A549 (cell line): ENCODE measurements at regions not wholly inside any gene's neighbourhood (a gene's known extent, or its start where the extent isn't known, plus 50 kb on each side); places are given as distances from the start of the nearest gene placed in this dataset.

Source experiments
- ATAC-seq, 2 experiments: fragments of 200-7000 bp in 1 of 2; fragments of >200 bp in 1 of 2; cut with Nextera tagmentation in 1 of 2; cut with Tn5 transposase in 1 of 2; 3 replicates each; pipeline versions ENCODE4 v1.8.0 to v1.9.1; 2018 to 2020; ENCODE audit warnings: mild to moderate bottlenecking in 1 of 2, moderate library complexity in 1 of 2
- CTCF ChIA-PET: fragments of 300-600 bp; sonication (Branson Sonifier 250); formaldehyde crosslinking; extraction: SDS; loops from one replicate; lab custom pipeline; 2021; ENCODE audit warnings: antibody characterized with exemption, inconsistent platforms; lab: Yijun Ruan, JAX
- POLR2A ChIA-PET: fragments of 350-600 bp; formaldehyde crosslinking; extraction: SDS; loops from one replicate; lab custom pipeline; 2021; ENCODE audit warnings: antibody characterized with exemption, inconsistent platforms; lab: Yijun Ruan, JAX
- DNase-seq, 2 experiments: peaks; one replicate each; pipeline versions ENCODE4 v3.0.0 to v3.0.0-alpha.2; 2011 to 2016; ENCODE audit warnings: low read depth in 1 of 2, low spot score in 1 of 2
- FAIRE-seq: peaks from 2 replicates; lab custom pipeline; 2011; peaks lifted over from hg19 to GRCh38; lab: Jason Lieb, UNC
- H3K27ac ChIP-seq, 2 experiments: fragments of >200 bp; sonication (Bioruptor Twin); formaldehyde crosslinking; 3 replicates each; pipeline ENCODE4 v1.5.1; 2016 to 2017
- H3K4me1 ChIP-seq: fragments of >200 bp; sonication (Bioruptor Twin); formaldehyde crosslinking; 3 replicates; pipeline ENCODE4 v1.6.1; 2016
- H3K4me2 ChIP-seq: fragments of >200 bp; sonication (Bioruptor Twin); formaldehyde crosslinking; 3 replicates; pipeline ENCODE4 v1.6.1; 2016
- H3K4me3 ChIP-seq: fragments of >200 bp; sonication (Bioruptor Twin); formaldehyde crosslinking; 3 replicates; pipeline ENCODE4 v1.5.1; 2016
- H3K9me3 ChIP-seq: fragments of >200 bp; sonication (Bioruptor Twin); formaldehyde crosslinking; 3 replicates; pipeline ENCODE4 v1.6.1; 2016
- ATOH8 ChIP-seq: fragments of 250-450 bp; sonication (Bioruptor Pico); IDR thresholded peaks from 2 replicates; pipeline ENCODE4 v1.5.0; 2020; ENCODE audit warnings: low read depth, mild to moderate bottlenecking, moderate library complexity
- BHLHE40 ChIP-seq: IDR thresholded peaks from 2 replicates; pipeline ENCODE4 v1.6.1; 2012; ENCODE audit warnings: low read depth, low read length, inconsistent platforms
- CBX2 ChIP-seq: fragments of 200-600 bp; sonication (generic); IDR thresholded peaks from 2 replicates; pipeline ENCODE4 v1.6.1; 2016; ENCODE audit warnings: low read depth, mild to moderate bottlenecking, borderline replicate concordance
- CHD2 ChIP-seq: fragments of 150-350 bp; IDR thresholded peaks from 2 replicates; pipeline ENCODE4 v1.6.1; 2014; ENCODE audit warnings: low read length; ENCODE audit not compliant: partially characterized antibody
- CHD4 ChIP-seq: fragments of 200-600 bp; sonication (generic); IDR thresholded peaks from 2 replicates; pipeline ENCODE4 v1.6.1; 2016; ENCODE audit warnings: antibody characterized with exemption, mild to moderate bottlenecking, borderline replicate concordance
- CTCF ChIP-seq: fragments of >200 bp; sonication (Bioruptor Twin); formaldehyde crosslinking; IDR thresholded peaks from 3 replicates; pipeline ENCODE4 v1.5.1; 2016
- EHF ChIP-seq: fragments of 250-450 bp; sonication (Bioruptor Pico); IDR thresholded peaks from 2 replicates; pipeline ENCODE4 v1.5.0; 2020; ENCODE audit warnings: mild to moderate bottlenecking
- EHMT2 ChIP-seq: fragments of 200-600 bp; sonication (generic); IDR thresholded peaks from 2 replicates; pipeline ENCODE4 v1.6.1; 2016; ENCODE audit warnings: antibody characterized with exemption, low read depth, mild to moderate bottlenecking, moderate library complexity
- ESRRA ChIP-seq: fragments of 150-350 bp; IDR thresholded peaks from 2 replicates; pipeline ENCODE4 v1.6.1; 2014; ENCODE audit warnings: mild to moderate bottlenecking, low read length, borderline replicate concordance
- FOSB ChIP-seq: fragments of 250-450 bp; sonication (Bioruptor Pico); IDR thresholded peaks from 2 replicates; pipeline ENCODE4 v1.5.0; 2020; ENCODE audit warnings: mild to moderate bottlenecking, moderate library complexity
- FOSL2 ChIP-seq, 2 experiments: fragments of 450-650 bp in 1 of 2; fragments of >200 bp in 1 of 2; sonication (Bioruptor Twin) in 1 of 2; formaldehyde crosslinking; IDR thresholded peaks; 2 replicates each; pipeline versions ENCODE4 v1.5.0 to v1.6.1; 2016 to 2020; ENCODE audit warnings: mild to moderate bottlenecking in 1 of 2, moderate library complexity in 1 of 2
- FOXS1 ChIP-seq: fragments of 250-450 bp; sonication (Bioruptor Pico); IDR thresholded peaks from 2 replicates; pipeline ENCODE4 v1.5.0; 2020; ENCODE audit warnings: mild to moderate bottlenecking, moderate library complexity
- HDAC2 ChIP-seq: fragments of 200-600 bp; sonication (generic); IDR thresholded peaks from 2 replicates; pipeline ENCODE4 v1.6.1; 2016
- HEYL ChIP-seq: fragments of 250-450 bp; sonication (Bioruptor Pico); IDR thresholded peaks from 2 replicates; pipeline ENCODE4 v1.8.0; 2021; ENCODE audit warnings: mild to moderate bottlenecking, moderate library complexity
- JUNB ChIP-seq: fragments of >200 bp; sonication (Bioruptor Twin); formaldehyde crosslinking; IDR thresholded peaks from 2 replicates; pipeline ENCODE4 v1.6.1; 2016
- KDM5A ChIP-seq: fragments of 200-600 bp; sonication (generic); IDR thresholded peaks from 2 replicates; pipeline ENCODE4 v1.6.1; 2016; ENCODE audit warnings: antibody characterized with exemption, mild to moderate bottlenecking
- MAX ChIP-seq: IDR thresholded peaks from 2 replicates; pipeline ENCODE4 v1.6.1; 2012
- MAZ ChIP-seq: fragments of 150-350 bp; IDR thresholded peaks from 2 replicates; pipeline ENCODE4 v1.6.1; 2014; ENCODE audit warnings: antibody characterized with exemption, low read depth, low read length, borderline replicate concordance
- MYC ChIP-seq: IDR thresholded peaks from 2 replicates; pipeline ENCODE4 v1.6.1; 2012; ENCODE audit warnings: mild to moderate bottlenecking, inconsistent platforms, low read length, improper control_type of control experiment, borderline replicate concordance
- NFE2L2 ChIP-seq: fragments of 150-350 bp; conservative IDR thresholded peaks from 2 replicates; pipeline ENCODE4 v1.6.1; 2014; ENCODE audit warnings: low read length
- NR3C1 ChIP-seq: fragments of >200 bp; sonication (Bioruptor Twin); formaldehyde crosslinking; IDR thresholded peaks from 3 replicates; pipeline ENCODE4 v1.6.1; 2017
- PBX3 ChIP-seq: IDR thresholded peaks from 2 replicates; pipeline ENCODE4 v1.6.1; 2012
- PHF8 ChIP-seq: fragments of 200-600 bp; sonication (generic); IDR thresholded peaks from 2 replicates; pipeline ENCODE4 v1.6.1; 2016; ENCODE audit warnings: low read depth, mild to moderate bottlenecking, antibody characterized with exemption, moderate library complexity, borderline replicate concordance
- REST ChIP-seq: fragments of 200-600 bp; sonication (generic); IDR thresholded peaks from 2 replicates; pipeline ENCODE4 v1.6.1; 2016; ENCODE audit warnings: antibody characterized with exemption, mild to moderate bottlenecking, moderate library complexity
- RNF2 ChIP-seq: fragments of 200-600 bp; sonication (generic); IDR thresholded peaks from 2 replicates; pipeline ENCODE4 v1.6.1; 2016; ENCODE audit warnings: low read depth, mild to moderate bottlenecking, antibody characterized with exemption, moderate library complexity, borderline replicate concordance
- TP53 ChIP-seq: fragments of 250-450 bp; sonication (Bioruptor Pico); IDR thresholded peaks from 2 replicates; pipeline ENCODE4 v1.5.0; 2021; ENCODE audit warnings: mild to moderate bottlenecking, moderate library complexity
- ZC3H11A ChIP-seq: fragments of 450-650 bp; IDR thresholded peaks from 2 replicates; pipeline ENCODE4 v1.6.1; 2014; ENCODE audit warnings: antibody characterized with exemption, mild to moderate bottlenecking
- ZFP36 ChIP-seq: fragments of 450-650 bp; IDR thresholded peaks from 2 replicates; pipeline ENCODE4 v1.6.1; 2014; ENCODE audit warnings: borderline replicate concordance; ENCODE audit not compliant: partially characterized antibody
- WGBS: methylation state at CpG from one replicate; pipeline ENCODE4 v1.1.6; 2017; ENCODE audit errors: missing lambda C conversion rate; 5-methylcytosine and 5-hydroxymethylcytosine counted together

GRCh38 chr11:8809939-8810539 is 101.0 kb upstream of the AKIP1 start:
- TF ChIP-seq TP53 (CRISPR knock-in tag) = no peak
- no peak for TF ChIP-seq ZC3H11A
- TF ChIP-seq BHLHE40 = no peak
- TF ChIP-seq EHMT2 = no peak
- TF ChIP-seq CHD2 = no peak
- TF ChIP-seq HDAC2 = no peak
- no peak for TF ChIP-seq MYC
- no peak for TF ChIP-seq PHF8
- TF ChIP-seq PBX3 = no peak
- no peak for TF ChIP-seq JUNB
- TF ChIP-seq EHF = no peak
- no peak for TF ChIP-seq KDM5A
- TF ChIP-seq NFE2L2 = no peak
- TF ChIP-seq ATOH8 (CRISPR knock-in tag) = no peak
- TF ChIP-seq NR3C1 = no peak
- TF ChIP-seq RNF2 = no peak
- no peak for TF ChIP-seq FOXS1 (CRISPR knock-in tag)
- no peak for TF ChIP-seq ESRRA
- TF ChIP-seq CHD4 = no peak
- no peak for TF ChIP-seq CBX2
- TF ChIP-seq, all 56 proteins: peak for 0
- ATAC-seq (no peak), FAIRE-seq (no peak), DNase-seq (no peak)
- H3K4me1 ChIP-seq = peaks cover 30% of the 10 kb centered on the region
- H3K9me3 ChIP-seq = no peaks in the 10 kb centered on the region
- CTCF ChIA-PET = interaction anchor here (1.2 to 1.7 kb wide), 3 partner anchors 22 to 146 kb away, joined by 3 to 5 read pairs (median 4); no protein-coding TSS in a partner anchor
- POLR2A ChIA-PET = interaction anchor here (0.7 to 1.2 kb wide), 3 partner anchors 122 to 128 kb away, joined by 3 to 4 read pairs (median 4); no protein-coding TSS in a partner anchor
- H3K27ac ChIP-seq = peak overlapping the region in 1 of 2 experiments; percentile 31; a peak in 1 of 6 replicates
- no peak overlapping the region for H3K4me2 ChIP-seq
- WGBS = 80% methylated on average over 8 of the region's 8 CpGs
- no peak overlapping the region for H3K4me3 ChIP-seq

GRCh38 chr11:8810540-8811301 is 100.3 kb upstream of the AKIP1 start:
- H3K4me3 ChIP-seq = no peak overlapping the region
- FAIRE-seq = no peak
- H3K4me1 ChIP-seq = peaks cover 30% of the 10 kb centered on the region
- TF ChIP-seq FOSL2 (IDR thresholded peaks at IDR 0.05) (no peak), FOSL2 (CRISPR knock-in tag; IDR thresholded peaks at IDR 0.05) (no peak), NR3C1 (no peak), ZFP36 (no peak), EHMT2 (no peak), ZC3H11A (no peak), PHF8 (no peak), HDAC2 (no peak), BHLHE40 (no peak), FOSB (CRISPR knock-in tag) (no peak), REST (no peak), HEYL (no peak), CTCF (no peak), MAX (no peak), CBX2 (no peak), MAZ (no peak)

More at GRCh38 chr11:8810540-8811301, 100.3 kb upstream of the AKIP1 start:
- ChIA-PET CTCF (interaction anchor here (0.6 to 1.7 kb wide), 3 partner anchors 23 to 182 kb away, joined by 3 to 4 read pairs (median 3); no protein-coding TSS in a partner anchor), POLR2A (interaction anchor here (0.8 to 1.2 kb wide), 2 partner anchors 123 to 129 kb away, joined by 3 to 4 read pairs; no protein-coding TSS in a partner anchor)
- DNase-seq (no peak), ATAC-seq (no peak)
- Histone ChIP-seq H3K4me2 (no peak overlapping the region), H3K27ac (peak overlapping the region in 1 of 2 experiments; percentile 40; a peak in 2 of 6 replicates), H3K9me3 (no peaks in the 10 kb centered on the region)
- 92% methylated on average over 25 of the region's 28 CpGs for WGBS
